ENCODE measurements at regions not wholly inside any gene's neighbourhood (a gene's known extent, or its start where the extent isn't known, plus 50 kb on each side); places are given as distances from the start of the nearest gene placed in this dataset.
A peak's percentile ranks its signal among the peaks of the same experiment; 100 is the strongest.

DNA sequence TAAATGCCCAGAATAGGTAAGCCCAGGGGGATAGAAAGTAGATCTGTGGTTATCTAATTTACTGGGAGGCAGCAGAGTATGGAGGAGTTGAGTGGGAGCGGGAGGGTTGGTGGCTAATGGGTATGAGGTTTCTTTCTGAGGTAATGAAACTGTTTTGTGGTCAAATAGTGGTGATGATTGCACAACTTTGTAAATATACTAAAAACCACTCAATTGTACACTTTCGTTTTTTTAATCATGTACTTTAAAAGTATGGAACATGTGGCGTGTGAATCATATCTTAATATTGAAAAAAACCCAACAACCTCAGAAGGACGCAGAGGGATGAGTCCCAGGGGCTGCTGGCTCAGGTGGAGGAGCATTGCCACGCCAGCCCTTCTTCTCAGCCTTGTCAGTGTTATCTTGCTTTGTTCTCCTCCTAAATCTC lies 118.1 kb downstream of the WDR11 start:
- H3K27ac ChIP-seq, result peak overlapping the region; percentile 36
- DNase-seq, result no peak
- H3K9me3 ChIP-seq, result no peaks in the 10 kb centered on the region
- peaks cover 6% of the 10 kb centered on the region for H3K27me3 ChIP-seq
- TF ChIP-seq, protein P1, sequence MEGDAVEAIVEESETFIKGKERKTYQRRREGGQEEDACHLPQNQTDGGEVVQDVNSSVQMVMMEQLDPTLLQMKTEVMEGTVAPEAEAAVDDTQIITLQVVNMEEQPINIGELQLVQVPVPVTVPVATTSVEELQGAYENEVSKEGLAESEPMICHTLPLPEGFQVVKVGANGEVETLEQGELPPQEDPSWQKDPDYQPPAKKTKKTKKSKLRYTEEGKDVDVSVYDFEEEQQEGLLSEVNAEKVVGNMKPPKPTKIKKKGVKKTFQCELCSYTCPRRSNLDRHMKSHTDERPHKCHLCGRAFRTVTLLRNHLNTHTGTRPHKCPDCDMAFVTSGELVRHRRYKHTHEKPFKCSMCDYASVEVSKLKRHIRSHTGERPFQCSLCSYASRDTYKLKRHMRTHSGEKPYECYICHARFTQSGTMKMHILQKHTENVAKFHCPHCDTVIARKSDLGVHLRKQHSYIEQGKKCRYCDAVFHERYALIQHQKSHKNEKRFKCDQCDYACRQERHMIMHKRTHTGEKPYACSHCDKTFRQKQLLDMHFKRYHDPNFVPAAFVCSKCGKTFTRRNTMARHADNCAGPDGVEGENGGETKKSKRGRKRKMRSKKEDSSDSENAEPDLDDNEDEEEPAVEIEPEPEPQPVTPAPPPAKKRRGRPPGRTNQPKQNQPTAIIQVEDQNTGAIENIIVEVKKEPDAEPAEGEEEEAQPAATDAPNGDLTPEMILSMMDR (IDR thresholded peaks at IDR 0.05), result no peak
- H3K4me1 ChIP-seq, result peaks cover 5% of the 10 kb centered on the region
- H3K4me3 ChIP-seq, result no peak overlapping the region
- no peaks in the 10 kb centered on the region for H3K36me3 ChIP-seq
- peak; percentile 7 for ATAC-seq
- intact Hi-C loops (cut with DNase I), result no loop called here

DNA sequence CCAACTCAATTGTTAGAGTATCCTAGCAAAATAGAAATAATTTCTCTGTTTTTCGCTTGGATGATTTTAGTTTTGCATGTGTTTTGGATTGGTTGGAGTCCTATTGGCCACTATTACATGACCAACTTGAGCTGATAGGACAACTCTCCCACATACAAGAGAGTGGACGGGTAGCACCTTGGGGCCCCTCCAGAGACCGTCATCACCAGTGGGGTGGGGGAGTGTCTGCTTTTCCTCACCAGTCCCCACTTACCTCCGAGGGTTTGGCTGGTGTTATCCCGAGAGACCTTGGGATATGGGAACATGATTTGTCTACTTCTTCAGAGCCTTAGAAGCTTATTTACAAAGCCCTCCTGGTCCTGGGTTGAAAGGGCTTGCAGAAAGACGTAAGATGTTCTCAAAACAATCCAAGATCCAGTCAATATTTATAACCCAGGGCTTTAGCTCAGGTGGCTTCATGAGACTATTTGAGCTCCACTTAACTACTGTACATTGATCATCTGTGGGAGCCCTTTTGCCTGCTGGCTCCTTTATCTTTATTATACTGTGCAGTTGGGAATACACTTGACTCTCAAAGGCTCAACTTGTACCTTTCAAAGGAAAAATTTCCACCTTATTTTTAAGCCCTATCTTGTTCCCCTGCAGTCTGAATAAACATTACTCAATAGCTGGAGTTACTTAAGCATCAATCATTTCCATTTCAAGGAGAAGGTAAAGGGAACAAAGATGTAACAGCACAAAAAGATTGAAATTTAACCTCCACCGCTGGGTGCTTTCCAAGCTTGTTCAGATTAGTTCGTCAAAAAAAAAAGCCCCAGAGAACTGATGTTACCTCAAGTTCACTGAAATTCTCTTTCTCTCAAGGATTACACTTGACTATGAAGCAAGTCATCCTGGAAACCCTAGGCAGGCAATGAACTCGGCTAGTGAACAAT lies 119.7 kb downstream of the WDR11 start:
- DNase-seq, result no peak
- intact Hi-C loops (cut with DNase I), result no loop called here
- peak overlapping the region; percentile 36 for H3K27ac ChIP-seq

DNA sequence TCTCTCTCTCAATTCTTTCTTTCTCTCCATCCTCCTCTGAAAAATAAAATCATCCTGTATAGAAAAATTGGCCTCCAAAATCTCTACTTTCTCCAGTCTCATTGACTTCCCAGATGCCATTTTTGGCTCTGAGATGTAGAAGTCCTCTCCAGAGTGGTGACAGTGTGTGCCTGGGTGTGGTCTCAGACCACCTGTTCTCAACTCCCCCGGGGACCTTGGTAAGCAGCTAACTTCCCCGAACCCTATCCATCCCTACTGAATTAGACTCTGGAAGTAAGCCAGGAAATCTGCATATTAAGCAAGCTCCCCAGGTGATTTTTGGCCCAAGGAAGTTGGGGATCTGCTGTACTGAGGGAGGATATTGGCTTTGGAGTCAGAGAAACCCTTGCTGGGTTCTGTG lies 120.5 kb downstream of the WDR11 start:
- Histone ChIP-seq H3K36me3 (no peaks in the 10 kb centered on the region), H3K9me3 (no peaks in the 10 kb centered on the region), H3K27ac (no peak overlapping the region), H3K4me3 (no peak overlapping the region), H3K4me1 (no peaks in the 10 kb centered on the region), H3K27me3 (peaks cover 21% of the 10 kb centered on the region)
- intact Hi-C loops (cut with DNase I), result no loop called here
- TF ChIP-seq, protein P1 (IDR thresholded peaks at IDR 0.05), result no peak
- no peak for DNase-seq
- no peak for ATAC-seq

More for the DNA sequence above, 119.7 kb downstream of the WDR11 start:
- H3K4me3 ChIP-seq, result no peak overlapping the region
- H3K4me1 ChIP-seq, result no peaks in the 10 kb centered on the region
- H3K9me3 ChIP-seq, result no peaks in the 10 kb centered on the region
- ATAC-seq, result peak; percentile 73
- TF ChIP-seq, protein P1 (IDR thresholded peaks at IDR 0.05), result no peak
- no peaks in the 10 kb centered on the region for H3K36me3 ChIP-seq
- peaks cover 18% of the 10 kb centered on the region for H3K27me3 ChIP-seq

DNA sequence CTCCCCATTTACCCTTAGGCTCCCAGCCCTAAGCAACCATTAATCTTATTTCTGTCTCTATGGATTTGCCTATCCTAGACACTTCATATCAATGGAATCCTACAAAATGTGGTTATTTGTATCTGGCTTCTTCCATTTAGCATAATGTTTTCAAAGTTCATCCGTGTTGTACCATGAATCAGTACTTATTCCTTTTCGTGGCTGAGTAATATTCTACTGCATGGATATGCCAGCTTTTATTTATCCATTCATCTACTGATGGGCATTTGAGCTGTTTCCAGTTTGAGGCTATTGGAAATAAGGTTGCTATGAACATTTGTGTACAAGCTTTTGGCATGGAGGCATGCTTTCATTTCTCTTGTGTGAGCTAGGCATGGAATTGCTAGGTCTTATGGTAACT lies 121.1 kb downstream of the WDR11 start:
- TF ChIP-seq, protein P1 (IDR thresholded peaks at IDR 0.05), result no peak
- intact Hi-C loops (cut with DNase I), result no loop called here

DNA sequence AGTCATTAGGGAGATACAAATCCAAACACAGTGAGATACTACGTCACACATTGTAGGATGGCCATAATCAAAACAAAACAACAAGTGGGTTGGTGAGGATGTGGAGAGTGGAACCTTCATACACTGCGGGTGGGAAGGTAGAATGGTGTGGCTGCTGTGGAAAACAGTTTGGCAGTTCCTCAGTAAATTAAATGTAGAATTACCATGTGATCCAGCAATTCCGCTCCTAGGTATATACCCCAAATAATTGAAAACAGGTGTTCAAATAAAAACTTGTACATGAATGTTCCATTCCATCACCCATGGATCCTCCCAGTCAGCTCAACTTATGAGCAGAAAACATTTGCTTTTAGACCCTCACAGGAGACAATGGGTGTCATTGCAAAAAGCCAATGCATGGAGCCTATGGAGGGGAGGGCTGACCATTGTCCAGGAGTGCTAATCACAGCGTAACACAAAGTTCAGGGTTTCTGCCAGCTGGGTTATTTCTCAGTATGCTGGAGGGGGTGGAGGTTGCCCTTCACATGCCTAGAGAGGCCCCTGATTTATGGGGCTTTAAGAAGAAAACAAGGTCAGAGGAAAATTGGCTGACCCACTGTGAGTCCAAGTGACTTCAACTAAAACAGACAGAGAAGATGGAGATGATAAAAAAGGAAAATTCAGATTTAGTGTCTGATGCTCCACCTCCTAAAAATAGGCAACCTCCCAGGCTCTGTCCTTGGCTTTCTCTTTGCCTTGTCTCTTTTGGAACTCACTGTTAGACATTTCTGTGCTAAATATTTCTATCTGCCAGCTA lies 124.1 kb downstream of the WDR11 start:
- intact Hi-C loops (cut with DNase I), result no loop called here
- Histone ChIP-seq H3K27ac (no peak overlapping the region), H3K27me3 (peaks cover 37% of the 10 kb centered on the region), H3K4me3 (no peak overlapping the region), H3K9me3 (no peaks in the 10 kb centered on the region), H3K36me3 (no peaks in the 10 kb centered on the region), H3K4me1 (peaks cover 3% of the 10 kb centered on the region)
- ATAC-seq (no peak), DNase-seq (no peak)
- TF ChIP-seq, protein P1 (IDR thresholded peaks at IDR 0.05), result no peak

More for the DNA sequence above, 121.1 kb downstream of the WDR11 start:
- no peaks in the 10 kb centered on the region for H3K4me1 ChIP-seq
- no peak overlapping the region for H3K27ac ChIP-seq
- ATAC-seq (no peak), DNase-seq (no peak)
- peaks cover 21% of the 10 kb centered on the region for H3K27me3 ChIP-seq
- no peaks in the 10 kb centered on the region for H3K9me3 ChIP-seq
- H3K36me3 ChIP-seq, result no peaks in the 10 kb centered on the region
- no peak overlapping the region for H3K4me3 ChIP-seq

Measured in upper lobe of right lung (tissue), 1 donor.